NCI-H187 treated with DMSO at 0.1 percent for 48 hours (cell line): ENCODE measurements at regions not wholly inside any gene's neighbourhood (a gene's known extent, or its start where the extent isn't known, plus 50 kb on each side); places are given as distances from the start of the nearest gene placed in this dataset.

Experiments used
- DNase-seq: peaks from one replicate; lab custom pipeline; 2025; lab: John Stamatoyannopoulos, UW

GRCh38 chr17:36756695-36757094, 155.3 kb downstream of the MRM1 start:
- no peak for DNase-seq

- no peak for DNase-seq
Observed at GRCh38 chr17:36760425-36760824, 159.0 kb downstream of the MRM1 start.

- DNase-seq = no peak
Observed at GRCh38 chr17:36761203-36761950, 160.0 kb downstream of the MRM1 start.

- no peak for DNase-seq
Observed at GRCh38 chr17:36765436-36766043, 164.2 kb downstream of the MRM1 start.

- no peak for DNase-seq
Observed at GRCh38 chr17:36768394-36768793, 167.0 kb downstream of the MRM1 start.

GRCh38 chr17:36773039-36773438, 164.2 kb upstream of the LHX1 start:
- DNase-seq = no peak

GRCh38 chr17:36777118-36777517, 160.2 kb upstream of the LHX1 start:
- no peak for DNase-seq

DNA sequence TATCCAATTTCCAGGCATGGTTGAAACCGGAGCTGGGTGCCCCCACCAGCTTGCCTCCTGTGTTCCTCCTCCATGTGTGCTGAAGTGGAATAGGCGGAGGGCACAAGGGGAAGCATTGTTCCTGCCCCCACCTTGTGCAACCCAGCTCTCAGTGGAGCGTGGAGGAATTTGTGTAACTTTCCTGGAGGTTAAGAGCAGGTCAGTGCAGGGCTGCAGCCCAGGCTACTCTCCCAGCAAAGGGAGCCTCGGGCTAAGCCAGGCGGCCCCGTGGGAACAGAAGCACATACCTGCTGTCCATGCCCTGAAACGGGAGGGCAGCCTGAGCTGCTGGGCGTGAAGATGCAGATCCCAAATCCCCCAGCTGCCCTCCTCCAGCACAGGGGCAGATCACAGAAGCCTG, 158.8 kb upstream of the LHX1 start:
- DNase-seq = no peak

- DNase-seq = no peak
Observed at GRCh38 chr17:36779550-36779949, 157.7 kb upstream of the LHX1 start.

- DNase-seq = no peak
Observed at GRCh38 chr17:36784633-36785032, 152.6 kb upstream of the LHX1 start.

- no peak for DNase-seq
Observed at GRCh38 chr17:36786867-36787266, 150.4 kb upstream of the LHX1 start.

GRCh38 chr17:36791150-36791941, 145.9 kb upstream of the LHX1 start:
- no peak for DNase-seq

DNA sequence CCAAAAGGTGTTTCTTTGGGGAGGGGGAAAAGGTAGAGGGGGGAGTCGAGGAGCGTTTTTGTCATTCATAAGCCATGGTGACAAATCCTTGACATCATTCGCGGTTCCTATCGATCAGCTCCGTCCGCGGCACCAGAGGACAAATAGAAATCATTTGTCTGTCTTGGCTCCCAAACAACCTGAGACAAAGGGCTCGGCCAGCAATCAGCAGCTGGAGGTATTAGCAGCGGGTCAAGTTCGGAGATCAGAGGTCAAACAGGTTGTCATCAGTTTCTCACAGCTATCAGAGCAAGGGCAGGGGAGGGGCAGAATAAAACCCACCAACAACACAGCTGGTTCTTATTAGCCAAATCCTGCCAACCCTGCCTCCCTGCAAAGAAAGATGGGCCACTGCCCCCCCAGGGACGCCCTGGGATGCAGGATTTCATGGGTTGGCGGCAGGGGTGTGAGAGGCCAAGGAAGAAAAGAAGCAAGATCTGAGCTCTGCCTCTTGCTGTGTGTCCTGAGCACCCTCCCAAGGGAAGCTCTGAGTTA, 145.3 kb upstream of the LHX1 start:
- no peak for DNase-seq

- DNase-seq = no peak
Observed at GRCh38 chr17:36792849-36793248, 144.4 kb upstream of the LHX1 start.

- no peak for DNase-seq
Observed at GRCh38 chr17:36793976-36794375, 143.3 kb upstream of the LHX1 start.

DNA sequence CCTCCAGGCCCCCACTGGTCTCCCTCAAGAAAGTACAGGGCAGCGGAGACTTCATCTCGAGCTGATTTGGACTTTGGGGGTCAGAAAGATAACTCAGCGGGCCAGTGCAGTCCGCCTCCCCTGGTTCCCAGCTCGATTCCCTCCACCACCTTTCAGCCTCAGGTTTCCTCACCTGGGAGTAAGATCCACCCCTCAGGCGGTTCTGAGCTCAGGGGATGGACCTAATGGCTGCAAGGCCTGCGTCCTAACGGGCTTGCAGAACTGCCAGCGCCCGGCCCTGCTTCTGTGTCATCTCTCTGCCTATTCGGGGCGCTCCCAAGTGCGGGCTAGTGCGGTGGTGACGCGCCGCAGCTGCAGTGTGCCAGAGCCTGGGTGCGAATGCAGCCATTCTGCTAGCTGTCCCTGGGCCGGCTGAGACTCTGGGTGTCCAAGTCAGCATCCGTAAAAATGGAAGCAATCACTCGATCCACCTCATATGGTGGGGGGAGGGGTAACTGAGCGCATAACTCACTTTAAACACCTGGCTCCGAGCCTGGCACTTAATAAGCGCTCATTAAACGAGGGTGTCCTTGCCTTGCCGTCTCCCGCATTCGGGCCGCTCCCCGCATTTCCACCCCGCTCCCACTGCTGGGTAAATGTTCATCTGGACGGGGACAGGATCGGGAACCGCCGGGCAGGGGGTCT, 129.6 kb upstream of the LHX1 start:
- DNase-seq = no peak

DNA sequence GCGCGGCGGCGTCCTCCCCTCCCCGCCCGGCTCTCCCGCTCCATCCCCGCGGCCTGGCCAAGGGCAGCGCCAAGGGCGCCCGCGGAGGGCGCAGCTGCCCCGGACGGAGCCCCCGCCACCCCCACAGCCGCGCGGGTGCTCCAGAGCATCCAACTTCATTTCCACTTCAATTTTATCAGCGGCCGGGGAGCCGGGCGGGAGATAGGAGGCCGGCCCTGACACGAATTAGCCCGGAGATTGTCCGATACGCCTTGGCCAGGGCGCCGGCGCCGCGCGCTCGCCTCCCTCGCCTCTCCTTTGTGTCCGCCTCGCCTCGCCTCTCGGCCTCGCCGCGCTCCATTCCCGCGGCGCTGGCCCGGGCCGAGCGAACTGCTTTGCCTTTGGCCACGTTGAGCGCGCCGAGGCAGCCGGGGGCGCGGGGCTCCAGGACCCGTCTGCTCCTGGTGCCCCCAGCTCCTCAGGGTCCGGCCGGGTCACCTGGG, 129.1 kb upstream of the LHX1 start:
- DNase-seq = no peak

GRCh38 chr17:36812762-36813161, 124.5 kb upstream of the LHX1 start:
- DNase-seq = no peak

- no peak for DNase-seq
Observed at GRCh38 chr17:36813357-36813756, 123.9 kb upstream of the LHX1 start.

GRCh38 chr17:36813957-36814563, 123.2 kb upstream of the LHX1 start:
- DNase-seq = no peak

DNA sequence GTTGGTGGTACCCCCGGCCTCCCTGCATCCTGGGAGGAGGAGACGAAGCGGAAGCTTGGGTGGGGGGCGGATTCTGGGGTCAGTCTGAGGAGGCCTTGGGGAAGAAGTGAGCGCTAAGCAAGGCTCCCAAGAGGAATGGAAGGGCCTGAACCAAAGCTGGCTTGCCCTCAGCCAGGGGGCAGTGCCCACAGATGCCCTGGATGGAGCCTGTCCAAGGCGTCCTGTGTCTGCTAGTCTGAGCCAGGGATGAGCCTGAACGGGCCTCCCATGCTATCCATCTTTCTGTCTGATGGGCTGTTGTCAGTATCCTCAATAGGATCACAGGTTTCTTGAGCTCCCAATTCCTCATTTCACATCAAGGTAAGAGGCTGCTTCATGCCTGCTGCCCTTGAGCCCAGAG, 122.3 kb upstream of the LHX1 start:
- no peak for DNase-seq
